ENCODE measurements at regions not wholly inside any gene's neighbourhood (a gene's known extent, or its start where the extent isn't known, plus 50 kb on each side); places are given as distances from the start of the nearest gene placed in this dataset.

DNA sequence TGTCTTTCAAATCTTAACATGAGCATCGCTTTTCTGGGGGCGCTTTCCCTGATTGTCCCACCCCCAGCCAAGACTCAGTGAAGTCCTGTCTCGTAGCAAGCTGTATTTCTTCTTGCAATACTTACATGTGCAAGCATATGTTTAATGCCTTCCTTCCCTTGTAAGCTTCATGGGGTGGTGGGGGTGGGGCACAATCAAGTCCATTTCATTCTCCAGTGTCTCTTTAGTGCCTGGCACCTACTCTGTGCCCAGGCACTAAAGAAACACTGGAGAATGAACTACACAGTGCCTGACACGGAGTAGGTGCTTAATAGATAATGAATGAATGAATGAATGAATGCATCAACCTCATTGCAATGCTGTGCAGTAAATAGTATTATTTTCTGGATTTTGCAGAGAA is 143.1 kb downstream of the PLPP3 start:
- H3F3A ChIP-seq (ENCODE audit: insufficient read depth, low read depth): no peaks in the 10 kb centered on the region
- no peak overlapping the region for H3K4me3 ChIP-seq
- POLR2A ChIA-PET (ENCODE audit: unreplicated experiment): no interaction called here
- no TSS peak for BruUV-seq (replicated peaks)
- DNase-seq: no peak
- H4K20me1 ChIP-seq (ENCODE audit: insufficient read depth): no peaks in the 10 kb centered on the region
- H2AFZ ChIP-seq: no peak overlapping the region
- no peaks in the 10 kb centered on the region for H3K27me3 ChIP-seq (ENCODE audit: insufficient read depth, low read depth)
- peaks cover 9% of the 10 kb centered on the region; the same call in 1 of the 2 replicates for H3K4me1 ChIP-seq (replicated peaks; ENCODE audit: insufficient read depth)
- no peaks in the 10 kb centered on the region for H3K36me3 ChIP-seq (ENCODE audit: low read depth)
- H3K27ac ChIP-seq: no peak overlapping the region
- no peak for TF ChIP-seq CTCF (conservative IDR thresholded peaks at IDR 0.05)
- no peak for TF ChIP-seq EZH2 (IDR thresholded peaks at IDR 0.05; ENCODE audit: low read depth)
- H3K79me2 ChIP-seq (ENCODE audit: low read depth): no peaks in the 10 kb centered on the region
- CTCF ChIA-PET: no interaction called here
- intact Hi-C loops (cut with micrococcal nuclease; ENCODE audit: unreplicated experiment): no loop called here
- H3K9me2 ChIP-seq (ENCODE audit: insufficient read depth): no peaks in the 10 kb centered on the region
- no peak overlapping the region for H3K4me2 ChIP-seq
- no peaks in the 10 kb centered on the region for H3K9me3 ChIP-seq (ENCODE audit: insufficient read depth, low read depth)

- BruUV-seq (replicated peaks): no TSS peak
- Histone ChIP-seq H3K4me1 (replicated peaks; ENCODE audit: insufficient read depth) (peaks cover 9% of the 10 kb centered on the region; the same call in 1 of the 2 replicates), H3F3A (ENCODE audit: insufficient read depth, low read depth) (no peaks in the 10 kb centered on the region), H3K4me3 (no peak overlapping the region), H3K36me3 (ENCODE audit: low read depth) (no peaks in the 10 kb centered on the region), H3K27ac (no peak overlapping the region), H3K79me2 (ENCODE audit: low read depth) (no peaks in the 10 kb centered on the region), H3K27me3 (ENCODE audit: insufficient read depth, low read depth) (no peaks in the 10 kb centered on the region), H3K4me2 (no peak overlapping the region), H2AFZ (no peak overlapping the region), H3K9me2 (ENCODE audit: insufficient read depth) (no peaks in the 10 kb centered on the region), H4K20me1 (ENCODE audit: insufficient read depth) (no peaks in the 10 kb centered on the region), H3K9me3 (ENCODE audit: insufficient read depth, low read depth) (no peaks in the 10 kb centered on the region)
- TF ChIP-seq EZH2 (IDR thresholded peaks at IDR 0.05; ENCODE audit: low read depth) (no peak), CTCF (conservative IDR thresholded peaks at IDR 0.05) (no peak)
- ChIA-PET CTCF (no interaction called here), POLR2A (ENCODE audit: unreplicated experiment) (no interaction called here)
- no peak for DNase-seq
- intact Hi-C loops (cut with micrococcal nuclease; ENCODE audit: unreplicated experiment): no loop called here
Measured at GRCh38 chr1:56435434-56436262, 143.7 kb downstream of the PLPP3 start.

GRCh38 chr1:56434740-56435139 is 144.6 kb downstream of the PLPP3 start:
- no peaks in the 10 kb centered on the region for H3K9me2 ChIP-seq (ENCODE audit: insufficient read depth)
- no peak overlapping the region for H3K27ac ChIP-seq
- H3K4me3 ChIP-seq: no peak overlapping the region
- peaks cover 9% of the 10 kb centered on the region; the same call in 1 of the 2 replicates for H3K4me1 ChIP-seq (replicated peaks; ENCODE audit: insufficient read depth)
- no peaks in the 10 kb centered on the region for H3K79me2 ChIP-seq (ENCODE audit: low read depth)
- DNase-seq: no peak
- POLR2A ChIA-PET (ENCODE audit: unreplicated experiment): no interaction called here
- CTCF ChIA-PET: no interaction called here
- no peaks in the 10 kb centered on the region for H3K9me3 ChIP-seq (ENCODE audit: insufficient read depth, low read depth)
- H2AFZ ChIP-seq: no peak overlapping the region
- intact Hi-C loops (cut with micrococcal nuclease; ENCODE audit: unreplicated experiment): no loop called here
- no peaks in the 10 kb centered on the region for H3K36me3 ChIP-seq (ENCODE audit: low read depth)
- H3K27me3 ChIP-seq (ENCODE audit: insufficient read depth, low read depth): no peaks in the 10 kb centered on the region
- no TSS peak for BruUV-seq (replicated peaks)
- no peak overlapping the region for H3K4me2 ChIP-seq
- TF ChIP-seq EZH2 (IDR thresholded peaks at IDR 0.05; ENCODE audit: low read depth) (no peak), CTCF (conservative IDR thresholded peaks at IDR 0.05) (no peak)
- H4K20me1 ChIP-seq (ENCODE audit: insufficient read depth): no peaks in the 10 kb centered on the region
- no peaks in the 10 kb centered on the region for H3F3A ChIP-seq (ENCODE audit: insufficient read depth, low read depth)
